ENCODE measurements at regions not wholly inside any gene's neighbourhood (a gene's known extent, or its start where the extent isn't known, plus 50 kb on each side); places are given as distances from the start of the nearest gene placed in this dataset.

- no peak for DNase-seq
Measured at GRCh38 chr20:58087562-58087858, 140.9 kb downstream of the ANKRD60 start.

GRCh38 chr20:58086763-58087561 lies 141.5 kb downstream of the ANKRD60 start:
- DNase-seq = no peak

GRCh38 chr20:58084966-58085365 lies 143.5 kb downstream of the ANKRD60 start:
- DNase-seq = no peak

- DNase-seq = no peak
Measured at GRCh38 chr20:58084566-58084965, 143.9 kb downstream of the ANKRD60 start.

- DNase-seq = no peak
Measured at GRCh38 chr20:58081846-58082245, 146.6 kb downstream of the ANKRD60 start.

GRCh38 chr20:58078741-58079522 lies 149.5 kb downstream of the ANKRD60 start:
- no peak for DNase-seq

GRCh38 chr20:58077282-58077681 lies 151.2 kb downstream of the ANKRD60 start:
- DNase-seq = no peak

GRCh38 chr20:58076405-58076804 lies 152.0 kb downstream of the ANKRD60 start:
- DNase-seq = no peak

GRCh38 chr20:58075586-58076345 lies 152.7 kb downstream of the ANKRD60 start:
- DNase-seq = no peak

- no peak for DNase-seq
Measured at GRCh38 chr20:58073945-58074856, 154.3 kb downstream of the ANKRD60 start.

GRCh38 chr20:58072695-58073671 lies 155.5 kb downstream of the ANKRD60 start:
- no peak for DNase-seq

GRCh38 chr20:58071991-58072390 lies 156.5 kb downstream of the ANKRD60 start:
- no peak for DNase-seq

- DNase-seq = no peak
Measured at GRCh38 chr20:58071298-58071697, 157.2 kb downstream of the ANKRD60 start.

- no peak for DNase-seq
Measured at GRCh38 chr20:58070664-58071196, 157.7 kb downstream of the ANKRD60 start.

GRCh38 chr20:58069796-58070663 lies 158.4 kb downstream of the ANKRD60 start:
- DNase-seq = no peak

- DNase-seq = no peak
Measured at GRCh38 chr20:58069207-58069606, 159.2 kb downstream of the ANKRD60 start.

- DNase-seq = no peak
Measured at GRCh38 chr20:58065508-58066361, 162.7 kb downstream of the ANKRD60 start.

- DNase-seq = no peak
Measured at GRCh38 chr20:58064411-58065010, 163.9 kb downstream of the ANKRD60 start.

- no peak for DNase-seq
Measured at GRCh38 chr20:58059260-58059544, 169.3 kb downstream of the ANKRD60 start.

Data from NCI-H1417 treated with DMSO at 0.1 percent for 48 hours (cell line).